DMS153 (cell line): ENCODE measurements at regions not wholly inside any gene's neighbourhood (a gene's known extent, or its start where the extent isn't known, plus 50 kb on each side); places are given as distances from the start of the nearest gene placed in this dataset.

Experiments used
- DNase-seq: peaks from one replicate; lab custom pipeline; 2025; lab: John Stamatoyannopoulos, UW

GRCh38 chr2:217521820-217522219 is 481.0 kb downstream of the TNS1 start:
- no peak for DNase-seq

- DNase-seq, result no peak
Measured at GRCh38 chr2:217520356-217521010, 482.3 kb downstream of the TNS1 start.

- no peak for DNase-seq
Measured at GRCh38 chr2:217517402-217517801, 485.4 kb downstream of the TNS1 start.

GRCh38 chr2:217515615-217516309 is 487.0 kb downstream of the TNS1 start:
- no peak for DNase-seq

- DNase-seq, result no peak
Measured at GRCh38 chr2:217513258-217513657, 489.5 kb downstream of the TNS1 start.

- no peak for DNase-seq
Measured at GRCh38 chr2:217512728-217513127, 490.1 kb downstream of the TNS1 start.

GRCh38 chr2:217512259-217512658 is 490.5 kb downstream of the TNS1 start:
- DNase-seq, result no peak

- no peak for DNase-seq
Measured at GRCh38 chr2:217511850-217512249, 490.9 kb downstream of the TNS1 start.

GRCh38 chr2:217510771-217511291 is 492.0 kb downstream of the TNS1 start:
- peak; percentile 70 for DNase-seq

GRCh38 chr2:217505303-217505702 is 497.5 kb downstream of the TNS1 start:
- DNase-seq, result no peak

- no peak for DNase-seq
Measured at GRCh38 chr2:217501887-217502286, 500.9 kb downstream of the TNS1 start.

GRCh38 chr2:217497843-217498377 is 504.9 kb downstream of the TNS1 start:
- no peak for DNase-seq

- no peak for DNase-seq
Measured at GRCh38 chr2:217494557-217494956, 508.2 kb downstream of the TNS1 start.

- no peak for DNase-seq
Measured at GRCh38 chr2:217491271-217491670, 511.5 kb downstream of the TNS1 start.

- DNase-seq, result peak; percentile 28
Measured at GRCh38 chr2:217489145-217489960, 513.4 kb downstream of the TNS1 start.

- DNase-seq, result no peak
Measured at GRCh38 chr2:217484046-217484445, 518.7 kb downstream of the TNS1 start.

- no peak for DNase-seq
Measured at GRCh38 chr2:217482056-217482710, 520.6 kb downstream of the TNS1 start.

- DNase-seq, result no peak
Measured at GRCh38 chr2:217481577-217481976, 521.2 kb downstream of the TNS1 start.

- DNase-seq, result no peak
Measured at GRCh38 chr2:217479566-217479965, 523.2 kb downstream of the TNS1 start.

GRCh38 chr2:217478831-217479455 is 523.9 kb downstream of the TNS1 start:
- DNase-seq, result peak; percentile 13

GRCh38 chr2:217477583-217477982 is 525.2 kb downstream of the TNS1 start:
- no peak for DNase-seq
